Suprapubic skin (tissue), 4 donors: ENCODE measurements at regions not wholly inside any gene's neighbourhood (a gene's known extent, or its start where the extent isn't known, plus 50 kb on each side); places are given as distances from the start of the nearest gene placed in this dataset.

Experiments
- POLR2A ChIP-seq, 2 donors: fragments of 450-650 bp; IDR thresholded peaks; one replicate each; pipeline ENCODE4 v1.6.1; 2017; ENCODE audit warnings: antibody characterized with exemption in 2 of 2, mild to moderate bottlenecking in 2 of 2, moderate library complexity in 2 of 2
- POLR2AphosphoS5 ChIP-seq, 3 donors: sonication (generic); formaldehyde crosslinking; IDR thresholded peaks; one replicate each; pipeline ENCODE4 v1.6.1; 2017; ENCODE audit warnings: antibody characterized with exemption in 3 of 3
- TF ChIP-seq, protein P1 (sequence below), 2 donors: fragments of 200-600 bp in 1 of 2; fragments of 450-650 bp in 1 of 2; sonication (generic) in 1 of 2; IDR thresholded peaks; one replicate each; pipeline ENCODE4 v1.5.1; 2016 to 2019; ENCODE audit warnings: antibody characterized with exemption in 2 of 2, mild to moderate bottlenecking in 1 of 2, moderate library complexity in 1 of 2

DNA sequence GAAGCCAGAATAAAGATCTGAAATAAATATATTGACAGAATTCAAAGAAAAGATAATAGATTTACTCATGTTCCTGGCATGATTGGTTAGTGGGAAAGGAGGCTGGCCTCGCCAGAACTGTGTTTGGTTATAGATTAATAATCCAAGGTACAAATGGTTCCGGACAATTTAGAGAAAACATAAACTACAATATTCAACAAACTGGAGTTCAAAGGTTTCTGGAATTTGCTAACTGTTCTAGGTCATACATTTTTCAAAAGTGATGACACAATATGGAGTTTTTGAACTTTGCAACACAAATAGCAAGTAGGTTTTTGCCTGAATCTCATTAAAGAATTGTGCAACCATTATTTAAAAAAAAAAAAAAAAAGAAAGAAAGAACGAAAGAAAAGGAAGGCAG, 251.7 kb upstream of the SALL1 start:
- TF ChIP-seq, protein P1, sequence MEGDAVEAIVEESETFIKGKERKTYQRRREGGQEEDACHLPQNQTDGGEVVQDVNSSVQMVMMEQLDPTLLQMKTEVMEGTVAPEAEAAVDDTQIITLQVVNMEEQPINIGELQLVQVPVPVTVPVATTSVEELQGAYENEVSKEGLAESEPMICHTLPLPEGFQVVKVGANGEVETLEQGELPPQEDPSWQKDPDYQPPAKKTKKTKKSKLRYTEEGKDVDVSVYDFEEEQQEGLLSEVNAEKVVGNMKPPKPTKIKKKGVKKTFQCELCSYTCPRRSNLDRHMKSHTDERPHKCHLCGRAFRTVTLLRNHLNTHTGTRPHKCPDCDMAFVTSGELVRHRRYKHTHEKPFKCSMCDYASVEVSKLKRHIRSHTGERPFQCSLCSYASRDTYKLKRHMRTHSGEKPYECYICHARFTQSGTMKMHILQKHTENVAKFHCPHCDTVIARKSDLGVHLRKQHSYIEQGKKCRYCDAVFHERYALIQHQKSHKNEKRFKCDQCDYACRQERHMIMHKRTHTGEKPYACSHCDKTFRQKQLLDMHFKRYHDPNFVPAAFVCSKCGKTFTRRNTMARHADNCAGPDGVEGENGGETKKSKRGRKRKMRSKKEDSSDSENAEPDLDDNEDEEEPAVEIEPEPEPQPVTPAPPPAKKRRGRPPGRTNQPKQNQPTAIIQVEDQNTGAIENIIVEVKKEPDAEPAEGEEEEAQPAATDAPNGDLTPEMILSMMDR (IDR thresholded peaks at IDR 0.05): no peak
- TF ChIP-seq POLR2AphosphoS5 (IDR thresholded peaks at IDR 0.05) (no peak), POLR2A (IDR thresholded peaks at IDR 0.05) (no peak)
